Keratinocyte (primary cell): ENCODE measurements at regions not wholly inside any gene's neighbourhood (a gene's known extent, or its start where the extent isn't known, plus 50 kb on each side); places are given as distances from the start of the nearest gene placed in this dataset.

Experiments used
- DNase-seq: peaks from one replicate; pipeline ENCODE4 v3.0.0-alpha.2; 2011; ENCODE audit warnings: low read depth, missing footprints, low spot score
- FAIRE-seq: peaks from 2 replicates; lab custom pipeline; 2011; peaks lifted over from hg19 to GRCh38; lab: Jason Lieb, UNC
- H2AFZ ChIP-seq: 2 replicates; pipeline ENCODE4 v1.6.0; 2012; ENCODE audit warnings: low read length, control low read depth, inconsistent platforms; ENCODE audit not compliant: control insufficient read depth
- H3K27ac ChIP-seq: 2 replicates; pipeline ENCODE4 v1.5.1; 2011; ENCODE audit warnings: low read length; ENCODE audit not compliant: control insufficient read depth, insufficient read depth
- H3K27me3 ChIP-seq: 3 replicates; pipeline ENCODE4 v1.6.0; 2011; ENCODE audit warnings: low read length; ENCODE audit not compliant: control insufficient read depth, insufficient read depth; ENCODE audit errors: extremely low read depth
- H3K36me3 ChIP-seq, 2 experiments: 2 replicates in 1 of 2; 3 replicates in 1 of 2; pipeline ENCODE4 v1.5.1; 2011; ENCODE audit warnings: low read length in 2 of 2, mild to moderate bottlenecking in 1 of 2; ENCODE audit not compliant: control insufficient read depth in 2 of 2, insufficient read depth in 2 of 2; ENCODE audit errors: extremely low read depth in 1 of 2
- H3K4me1 ChIP-seq: 3 replicates; pipeline ENCODE4 v1.5.1; 2011; ENCODE audit warnings: low read length; ENCODE audit not compliant: control insufficient read depth, insufficient read depth; ENCODE audit errors: extremely low read depth
- H3K4me2 ChIP-seq: 3 replicates; pipeline ENCODE4 v1.6.0; 2011; ENCODE audit warnings: low read depth, low read length; ENCODE audit not compliant: control insufficient read depth, insufficient read depth; ENCODE audit errors: extremely low read depth
- H3K4me3 ChIP-seq, 3 experiments: fragments of 200-600 bp in 1 of 3; sonication (generic) in 1 of 3; 2 replicates in 2 of 3; 3 replicates in 1 of 3; pipeline ENCODE4 v1.5.1; 2011 to 2016; ENCODE audit warnings: low read length in 3 of 3, mild to moderate bottlenecking in 3 of 3, control low read depth in 2 of 3, inconsistent platforms in 1 of 3, low read depth in 1 of 3, mixed read lengths in 1 of 3, mixed run types in 1 of 3, moderate library complexity in 1 of 3; ENCODE audit not compliant: control insufficient read depth in 2 of 3, insufficient read depth in 2 of 3; ENCODE audit errors: extremely low read depth in 1 of 3
- H3K79me2 ChIP-seq: 2 replicates; pipeline ENCODE4 v1.6.0; 2012; ENCODE audit warnings: low read length; ENCODE audit not compliant: control insufficient read depth, insufficient read depth
- H3K9ac ChIP-seq: 3 replicates; pipeline ENCODE4 v1.6.0; 2011; ENCODE audit warnings: low read length; ENCODE audit not compliant: control insufficient read depth, insufficient read depth; ENCODE audit errors: extremely low read depth
- H3K9me1 ChIP-seq: 3 replicates; pipeline ENCODE4 v1.6.0; 2011; ENCODE audit warnings: low read length; ENCODE audit not compliant: control insufficient read depth, insufficient read depth; ENCODE audit errors: extremely low read depth
- H3K9me3 ChIP-seq: 2 replicates; pipeline ENCODE4 v1.5.1; 2012; ENCODE audit warnings: low read depth, low read length; ENCODE audit not compliant: control insufficient read depth
- H4K20me1 ChIP-seq: 3 replicates; pipeline ENCODE4 v1.6.0; 2011; ENCODE audit warnings: low read length; ENCODE audit not compliant: control insufficient read depth, insufficient read depth; ENCODE audit errors: extremely low read depth
- CTCF ChIP-seq, 3 experiments: IDR thresholded peaks in 1 of 3; conservative IDR thresholded peaks in 1 of 3; optimal IDR thresholded peaks in 1 of 3; 2 replicates in 2 of 3; 3 replicates in 1 of 3; pipeline versions ENCODE3 to v1.5.1; 2011; ENCODE audit warnings: low read length in 3 of 3, mild to moderate bottlenecking in 3 of 3, moderate library complexity in 2 of 3, control low read depth in 1 of 3, inconsistent platforms in 1 of 3; ENCODE audit not compliant: insufficient read depth in 2 of 3; ENCODE audit errors: extremely low read depth in 1 of 3
- EZH2 ChIP-seq: IDR thresholded peaks from one replicate; pipeline ENCODE4 v1.6.1; 2012; ENCODE audit warnings: inconsistent platforms, mild to moderate bottlenecking, low read length, moderate library complexity
- dilution Hi-C: fragments of 300-500 bp; cut with MboI; formaldehyde crosslinking; loops from one replicate; pipeline ENCODE4 v1.7.0; 2020; ENCODE audit warnings: low sequenced_read_pairs; ENCODE audit not compliant: extremely low pct_ligation_motif_present

- Histone ChIP-seq H3K9me1 (no peaks in the 10 kb centered on the region), H3K4me3 (no peak overlapping the region), H3K9me3 (no peaks in the 10 kb centered on the region), H3K9ac (no peak overlapping the region), H3K4me1 (no peaks in the 10 kb centered on the region), H3K27me3 (peaks cover 6% of the 10 kb centered on the region), H3K27ac (no peak overlapping the region), H2AFZ (no peak overlapping the region), H3K4me2 (no peak overlapping the region), H3K79me2 (no peaks in the 10 kb centered on the region), H3K36me3 (no peaks in the 10 kb centered on the region), H4K20me1 (no peaks in the 10 kb centered on the region)
- peak; percentile 74 to 89 (median 76) for TF ChIP-seq CTCF (optimal IDR thresholded peaks at IDR 0.05 in 1 of 3, IDR thresholded peaks at IDR 0.05 in 1 of 3, conservative IDR thresholded peaks at IDR 0.05 in 1 of 3; ENCODE audit: extremely low read depth in 1 of 3, insufficient read depth in 2 of 3, low read length in 3 of 3)
- no peak for TF ChIP-seq EZH2
- DNase-seq (peak; percentile 9), FAIRE-seq (peak; percentile 80)
- dilution Hi-C loops: loop anchor here (25.0 kb wide), 1 partner anchor 208 kb away; no protein-coding TSS in a partner anchor
These were observed 104.4 kb upstream of the ARHGAP24 start for GRCh38 chr4:85370400-85371032.

GRCh38 chr4:85372966-85373365 is 102.0 kb upstream of the ARHGAP24 start:
- Histone ChIP-seq H3K9ac (no peak overlapping the region), H3K27ac (no peak overlapping the region), H3K79me2 (no peaks in the 10 kb centered on the region), H3K36me3 (no peaks in the 10 kb centered on the region), H3K4me2 (no peak overlapping the region), H3K27me3 (no peaks in the 10 kb centered on the region), H2AFZ (no peak overlapping the region), H3K9me1 (no peaks in the 10 kb centered on the region), H3K4me1 (no peaks in the 10 kb centered on the region), H3K9me3 (no peaks in the 10 kb centered on the region), H3K4me3 (no peak overlapping the region), H4K20me1 (no peaks in the 10 kb centered on the region)
- FAIRE-seq (no peak), DNase-seq (no peak)
- dilution Hi-C loops: loop anchor here (25.0 kb wide), 1 partner anchor 211 kb away; no protein-coding TSS in a partner anchor
- no peak for TF ChIP-seq CTCF (optimal IDR thresholded peaks at IDR 0.05 in 1 of 3, IDR thresholded peaks at IDR 0.05 in 1 of 3, conservative IDR thresholded peaks at IDR 0.05 in 1 of 3; ENCODE audit: extremely low read depth in 1 of 3, insufficient read depth in 2 of 3, low read length in 3 of 3)
- no peak for TF ChIP-seq EZH2
